Activated T-helper 2 cell treated with anti-CD3 and anti-CD28 coated beads, Interferon-gamma antibody, Interleukin-2, Interleukin-4, amounts not matched to agents 10 μg/mL and 5 μg/mL and 100 μg/mL, durations not matched to agents 14 hours and 24 hours and 36 hours (primary cell): ENCODE measurements at regions not wholly inside any gene's neighbourhood (a gene's known extent, or its start where the extent isn't known, plus 50 kb on each side); places are given as distances from the start of the nearest gene placed in this dataset.

Experiments used
- DNase-seq: peaks from one replicate; pipeline ENCODE4 v3.0.0; 2021; ENCODE audit warnings: low spot score
- H3K27ac Mint-ChIP-seq: one replicate; pipeline ENCODE4 v1.8.0; 2021; ENCODE audit warnings: mixed read lengths
- H3K27me3 Mint-ChIP-seq: one replicate; pipeline ENCODE4 v1.8.0; 2021; ENCODE audit warnings: low read depth, mixed read lengths
- H3K36me3 Mint-ChIP-seq: one replicate; pipeline ENCODE4 v1.8.0; 2021; ENCODE audit warnings: low read depth, mixed read lengths
- H3K4me1 Mint-ChIP-seq: one replicate; pipeline ENCODE4 v1.8.0; 2021; ENCODE audit warnings: low read depth, mixed read lengths
- H3K4me3 Mint-ChIP-seq: one replicate; pipeline ENCODE4 v1.8.0; 2021; ENCODE audit warnings: low read depth, mild to moderate bottlenecking, moderate library complexity, mixed read lengths
- H3K9me3 Mint-ChIP-seq: one replicate; pipeline ENCODE4 v1.8.0; 2021; ENCODE audit warnings: mixed read lengths
- intact Hi-C: fragments of 100-400 bp; cut with micrococcal nuclease; formaldehyde crosslinking; loops from one replicate; pipeline ENCODE4 v1.15.1; 2023

GRCh38 chr11:39712581-39712980, 1746.9 kb downstream of the LRRC4C start:
- Mint-ChIP-seq H3K4me3 (no peak overlapping the region), H3K27me3 (no peaks in the 10 kb centered on the region), H3K36me3 (no peaks in the 10 kb centered on the region), H3K4me1 (no peaks in the 10 kb centered on the region), H3K9me3 (peaks cover 46% of the 10 kb centered on the region), H3K27ac (no peak overlapping the region)
- no peak for DNase-seq
- intact Hi-C loops = no loop called here

- intact Hi-C loops = no loop called here
- H3K4me3 Mint-ChIP-seq = no peak overlapping the region
- H3K27ac Mint-ChIP-seq = no peak overlapping the region
- no peaks in the 10 kb centered on the region for H3K27me3 Mint-ChIP-seq
- no peaks in the 10 kb centered on the region for H3K4me1 Mint-ChIP-seq
- no peaks in the 10 kb centered on the region for H3K36me3 Mint-ChIP-seq
- peaks cover 29% of the 10 kb centered on the region for H3K9me3 Mint-ChIP-seq
- no peak for DNase-seq
Observed at GRCh38 chr11:39690856-39691255, 1768.6 kb downstream of the LRRC4C start.

- intact Hi-C loops = no loop called here
- H3K27me3 Mint-ChIP-seq = no peaks in the 10 kb centered on the region
- no peaks in the 10 kb centered on the region for H3K4me1 Mint-ChIP-seq
- H3K36me3 Mint-ChIP-seq = no peaks in the 10 kb centered on the region
- no peak overlapping the region for H3K4me3 Mint-ChIP-seq
- H3K27ac Mint-ChIP-seq = no peak overlapping the region
- peaks cover 49% of the 10 kb centered on the region for H3K9me3 Mint-ChIP-seq
- no peak for DNase-seq
Observed at GRCh38 chr11:39683951-39684554, 1775.4 kb downstream of the LRRC4C start.

GRCh38 chr11:39683288-39683950, 1776.0 kb downstream of the LRRC4C start:
- intact Hi-C loops = no loop called here
- no peak overlapping the region for H3K4me3 Mint-ChIP-seq
- H3K9me3 Mint-ChIP-seq = peaks cover 54% of the 10 kb centered on the region
- no peaks in the 10 kb centered on the region for H3K4me1 Mint-ChIP-seq
- no peak for DNase-seq
- H3K36me3 Mint-ChIP-seq = no peaks in the 10 kb centered on the region
- no peaks in the 10 kb centered on the region for H3K27me3 Mint-ChIP-seq
- no peak overlapping the region for H3K27ac Mint-ChIP-seq

GRCh38 chr11:39681428-39681827, 1778.0 kb downstream of the LRRC4C start:
- intact Hi-C loops = no loop called here
- Mint-ChIP-seq H3K9me3 (peaks cover 55% of the 10 kb centered on the region), H3K27me3 (no peaks in the 10 kb centered on the region), H3K4me1 (no peaks in the 10 kb centered on the region), H3K36me3 (no peaks in the 10 kb centered on the region), H3K4me3 (no peak overlapping the region), H3K27ac (no peak overlapping the region)
- no peak for DNase-seq

- Mint-ChIP-seq H3K36me3 (no peaks in the 10 kb centered on the region), H3K27me3 (no peaks in the 10 kb centered on the region), H3K9me3 (peaks cover 46% of the 10 kb centered on the region), H3K27ac (no peak overlapping the region), H3K4me1 (no peaks in the 10 kb centered on the region), H3K4me3 (no peak overlapping the region)
- no peak for DNase-seq
- intact Hi-C loops = no loop called here
Observed at GRCh38 chr11:39678996-39679395, 1780.5 kb downstream of the LRRC4C start.

GRCh38 chr11:39675171-39675570, 1784.3 kb downstream of the LRRC4C start:
- Mint-ChIP-seq H3K4me3 (no peak overlapping the region), H3K36me3 (no peaks in the 10 kb centered on the region), H3K27ac (no peak overlapping the region), H3K9me3 (peaks cover 25% of the 10 kb centered on the region), H3K27me3 (no peaks in the 10 kb centered on the region), H3K4me1 (no peaks in the 10 kb centered on the region)
- intact Hi-C loops = no loop called here
- DNase-seq = no peak

DNA sequence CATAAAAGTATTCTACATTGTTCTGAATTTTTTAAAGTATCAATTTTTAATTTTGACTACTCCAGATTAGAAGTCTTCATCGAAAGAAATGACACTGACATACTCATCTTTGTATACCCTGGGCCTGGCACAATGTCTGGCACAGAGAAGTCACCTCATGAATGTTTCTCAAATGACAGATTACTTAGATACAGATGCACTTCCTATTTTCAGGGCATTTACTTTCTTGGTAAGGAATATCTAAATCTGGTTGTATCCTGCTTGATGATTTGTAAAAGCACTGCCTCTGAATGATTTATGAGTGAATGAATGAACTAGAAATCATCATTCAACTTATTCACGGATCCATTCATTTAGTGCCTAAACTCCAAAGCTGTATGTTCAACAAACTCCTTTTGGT, 1784.7 kb downstream of the LRRC4C start:
- no peaks in the 10 kb centered on the region for H3K4me1 Mint-ChIP-seq
- no peaks in the 10 kb centered on the region for H3K36me3 Mint-ChIP-seq
- peaks cover 24% of the 10 kb centered on the region for H3K9me3 Mint-ChIP-seq
- intact Hi-C loops = no loop called here
- no peak for DNase-seq
- H3K4me3 Mint-ChIP-seq = no peak overlapping the region
- H3K27me3 Mint-ChIP-seq = no peaks in the 10 kb centered on the region
- H3K27ac Mint-ChIP-seq = no peak overlapping the region

DNA sequence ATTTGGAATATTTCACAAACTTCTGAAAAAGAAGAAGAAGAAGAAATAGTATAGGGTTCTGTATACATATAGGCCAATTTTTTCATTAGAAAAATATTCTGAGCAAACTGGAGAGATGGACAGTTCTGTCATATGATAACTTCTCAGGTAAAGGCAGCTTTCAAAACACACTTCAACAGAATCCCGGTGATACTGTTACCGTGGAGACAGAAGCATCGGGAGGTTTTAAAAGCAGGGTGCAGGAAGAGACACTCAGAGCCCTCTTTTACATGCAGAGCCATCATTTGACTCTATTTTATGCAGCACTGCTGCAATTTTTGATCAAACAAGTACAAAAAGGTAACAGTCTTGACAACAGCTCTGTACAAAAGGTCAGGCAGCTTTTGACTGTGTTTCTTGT, 1785.4 kb downstream of the LRRC4C start:
- H3K4me1 Mint-ChIP-seq = no peaks in the 10 kb centered on the region
- intact Hi-C loops = no loop called here
- H3K9me3 Mint-ChIP-seq = peaks cover 28% of the 10 kb centered on the region
- H3K36me3 Mint-ChIP-seq = no peaks in the 10 kb centered on the region
- H3K4me3 Mint-ChIP-seq = no peak overlapping the region
- DNase-seq = no peak
- H3K27ac Mint-ChIP-seq = no peak overlapping the region
- H3K27me3 Mint-ChIP-seq = no peaks in the 10 kb centered on the region

- Mint-ChIP-seq H3K4me3 (no peak overlapping the region), H3K27me3 (no peaks in the 10 kb centered on the region), H3K9me3 (peaks cover 41% of the 10 kb centered on the region), H3K36me3 (no peaks in the 10 kb centered on the region), H3K4me1 (no peaks in the 10 kb centered on the region), H3K27ac (no peak overlapping the region)
- no peak for DNase-seq
- intact Hi-C loops = no loop called here
Observed at GRCh38 chr11:39668640-39669039, 1790.8 kb downstream of the LRRC4C start.

DNA sequence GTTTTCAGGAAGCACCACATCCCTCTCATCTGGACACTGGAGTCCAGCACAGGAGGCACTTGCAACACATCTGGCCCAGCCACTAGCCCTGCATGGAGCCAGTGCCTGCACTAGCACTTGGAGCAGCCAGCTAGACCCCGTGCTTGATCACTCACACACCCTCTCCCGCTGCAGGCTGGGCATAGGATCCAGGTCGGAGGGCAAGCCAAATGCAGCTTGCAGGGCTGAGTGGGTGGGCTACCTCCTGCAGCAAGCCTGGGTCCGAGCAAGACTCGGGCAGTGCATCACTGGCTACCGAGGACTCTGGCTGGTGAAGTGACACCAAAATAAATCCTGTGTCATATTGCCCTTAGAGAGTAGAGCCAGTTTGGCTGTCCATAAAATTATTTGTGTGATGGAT, 1795.4 kb downstream of the LRRC4C start:
- intact Hi-C loops = no loop called here

DNA sequence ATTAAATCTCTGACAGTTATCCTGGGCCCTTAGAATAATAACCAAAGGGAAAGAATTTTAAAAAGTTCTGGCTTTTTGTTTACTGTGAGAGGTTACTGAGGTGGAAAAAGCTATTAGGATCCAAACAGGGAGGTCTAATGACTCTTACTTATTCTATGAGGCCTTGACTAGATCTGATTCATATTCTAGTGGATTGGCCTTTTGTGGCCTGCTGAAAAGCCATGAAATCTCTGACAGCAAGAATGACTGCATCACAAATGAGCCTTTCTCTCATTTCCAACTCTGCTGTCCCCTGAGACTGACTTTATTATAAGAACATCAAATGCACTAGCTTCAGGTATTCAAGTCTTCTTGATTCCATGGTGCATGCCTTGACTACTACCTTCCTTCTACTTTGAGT, 1797.6 kb downstream of the LRRC4C start:
- H3K9me3 Mint-ChIP-seq = peaks cover 40% of the 10 kb centered on the region
- no peak for DNase-seq
- no peaks in the 10 kb centered on the region for H3K36me3 Mint-ChIP-seq
- H3K27ac Mint-ChIP-seq = no peak overlapping the region
- no peak overlapping the region for H3K4me3 Mint-ChIP-seq
- intact Hi-C loops = no loop called here
- H3K4me1 Mint-ChIP-seq = no peaks in the 10 kb centered on the region
- no peaks in the 10 kb centered on the region for H3K27me3 Mint-ChIP-seq

More for the DNA sequence above, 1795.4 kb downstream of the LRRC4C start:
- H3K27ac Mint-ChIP-seq = no peak overlapping the region
- no peaks in the 10 kb centered on the region for H3K27me3 Mint-ChIP-seq
- H3K4me1 Mint-ChIP-seq = no peaks in the 10 kb centered on the region
- no peaks in the 10 kb centered on the region for H3K36me3 Mint-ChIP-seq
- H3K9me3 Mint-ChIP-seq = peaks cover 47% of the 10 kb centered on the region
- DNase-seq = no peak
- no peak overlapping the region for H3K4me3 Mint-ChIP-seq

- Mint-ChIP-seq H3K4me3 (no peak overlapping the region), H3K4me1 (no peaks in the 10 kb centered on the region)
- DNase-seq = no peak
Observed at GRCh38 chr11:39651857-39652461, 1807.5 kb downstream of the LRRC4C start.

More at GRCh38 chr11:39651857-39652461, 1807.5 kb downstream of the LRRC4C start:
- intact Hi-C loops = no loop called here
- Mint-ChIP-seq H3K27me3 (no peaks in the 10 kb centered on the region), H3K9me3 (peaks cover 30% of the 10 kb centered on the region), H3K27ac (no peak overlapping the region), H3K36me3 (no peaks in the 10 kb centered on the region)
